CD4-positive, alpha-beta T cell (primary cell): ENCODE measurements at regions not wholly inside any gene's neighbourhood (a gene's known extent, or its start where the extent isn't known, plus 50 kb on each side); places are given as distances from the start of the nearest gene placed in this dataset.

ENCODE experiments used
- ATAC-seq: fragments of 200-7000 bp; cut with Tn5 transposase; one replicate; pipeline ENCODE4 v1.10.0; 2022; ENCODE audit warnings: mild to moderate bottlenecking; ENCODE audit not compliant: poor library complexity
- CTCF ChIA-PET: fragments of 350-600 bp; sonication (Branson Sonifier 250); formaldehyde crosslinking; loops from one replicate; lab custom pipeline; 2021; ENCODE audit warnings: antibody characterized with exemption, inconsistent platforms; lab: Charles Lee
- POLR2A ChIA-PET: fragments of 350-600 bp; sonication (Branson Sonifier 250); formaldehyde crosslinking; loops from one replicate; lab custom pipeline; 2021; ENCODE audit warnings: antibody characterized with exemption, inconsistent platforms; lab: Charles Lee
- DNase-seq, 14 experiments: peaks; one replicate each; pipeline ENCODE4 v3.0.0-alpha.2; 2013 to 2020; ENCODE audit warnings: mixed read lengths in 2 of 14
- H3K27ac ChIP-seq, 2 donors: one replicate each; pipeline versions ENCODE4 v1.5.1 to v1.7.0; 2013; ENCODE audit warnings: low read length in 2 of 2, low read depth in 1 of 2, mild to moderate bottlenecking in 1 of 2
- H3K27me3 ChIP-seq, 2 experiments: 1 replicate in 1 of 2; 2 replicates in 1 of 2; pipeline versions ENCODE4 v1.6.1 to v1.7.0; 2013; ENCODE audit warnings: low read length in 2 of 2, control low read depth in 1 of 2, mild to moderate bottlenecking in 1 of 2, moderate library complexity in 1 of 2; ENCODE audit not compliant: insufficient read depth in 2 of 2, control insufficient read depth in 1 of 2
- H3K36me3 ChIP-seq: one replicate; pipeline ENCODE4 v1.6.1; 2013; ENCODE audit warnings: low read length, control low read depth; ENCODE audit not compliant: insufficient read depth
- H3K4me1 ChIP-seq: one replicate; pipeline ENCODE4 v1.6.1; 2013; ENCODE audit warnings: low read length, control low read depth; ENCODE audit not compliant: insufficient read depth
- H3K4me3 ChIP-seq: one replicate; pipeline ENCODE4 v1.5.1; 2013; ENCODE audit warnings: mild to moderate bottlenecking, low read length, moderate library complexity
- H3K9me3 ChIP-seq, 2 experiments: 1 replicate in 1 of 2; 2 replicates in 1 of 2; pipeline versions ENCODE4 v1.6.1 to v1.7.0; 2013; ENCODE audit warnings: low read length in 2 of 2, mild to moderate bottlenecking in 2 of 2, control low read depth in 1 of 2, moderate library complexity in 1 of 2; ENCODE audit not compliant: control insufficient read depth in 1 of 2, insufficient read depth in 1 of 2
- H3K27ac Mint-ChIP-seq: one replicate; pipeline ENCODE4 v1.8.0; 2020; ENCODE audit warnings: mixed read lengths
- H3K27me3 Mint-ChIP-seq: one replicate; pipeline ENCODE4 v1.8.0; 2021; ENCODE audit warnings: mixed read lengths
- H3K36me3 Mint-ChIP-seq: one replicate; pipeline ENCODE4 v1.8.0; 2021; ENCODE audit warnings: low read depth, mixed read lengths
- H3K4me1 Mint-ChIP-seq: one replicate; pipeline ENCODE4 v1.8.0; 2021; ENCODE audit warnings: low read depth, mixed read lengths
- H3K4me3 Mint-ChIP-seq: one replicate; pipeline ENCODE4 v1.8.0; 2020; ENCODE audit warnings: mild to moderate bottlenecking, mixed read lengths
- H3K9me3 Mint-ChIP-seq: one replicate; pipeline ENCODE4 v1.8.0; 2020; ENCODE audit warnings: mixed read lengths
- CTCF ChIP-seq: fragments of 200-600 bp; IDR thresholded peaks from one replicate; pipeline ENCODE4 v1.8.0; 2022; ENCODE audit warnings: antibody characterized with exemption, mild to moderate bottlenecking
- intact Hi-C, 2 experiments: fragments of 100-400 bp; cut with DNase I in 1 of 2; cut with micrococcal nuclease in 1 of 2; formaldehyde crosslinking; loops; one replicate each; pipeline versions ENCODE4 v1.15.1 to v1.9.0; 2023 to 2025; cut with DNase I, micrococcal nuclease

- H3K36me3 Mint-ChIP-seq: no peaks in the 10 kb centered on the region
- H3K27ac ChIP-seq: no peak overlapping the region
- no peaks in the 10 kb centered on the region for H3K4me1 Mint-ChIP-seq
- DNase-seq: no peak
- no peak overlapping the region for H3K4me3 Mint-ChIP-seq
- H3K27me3 ChIP-seq: peaks cover 0 to 11% of the 10 kb centered on the region in 2 experiments
- ChIA-PET CTCF (no interaction called here), POLR2A (no interaction called here)
- intact Hi-C loops: no loop called here
- no peaks in the 10 kb centered on the region for H3K4me1 ChIP-seq
- no peaks in the 10 kb centered on the region for H3K9me3 Mint-ChIP-seq
- TF ChIP-seq CTCF: no peak
- ATAC-seq: no peak
- no peaks in the 10 kb centered on the region for H3K36me3 ChIP-seq
- H3K9me3 ChIP-seq: no peaks in the 10 kb centered on the region
- H3K27ac Mint-ChIP-seq: no peak overlapping the region
- H3K27me3 Mint-ChIP-seq: peaks cover 46% of the 10 kb centered on the region
- H3K4me3 ChIP-seq: no peak overlapping the region
Measured at GRCh38 chr21:35699361-35699760, 361.0 kb downstream of the SETD4 start.

- H3K27me3 Mint-ChIP-seq: peaks cover 28% of the 10 kb centered on the region
- H3K36me3 Mint-ChIP-seq: no peaks in the 10 kb centered on the region
- Histone ChIP-seq H3K36me3 (no peaks in the 10 kb centered on the region), H3K27me3 (peaks cover 7 to 13% of the 10 kb centered on the region in 2 experiments), H3K9me3 (no peaks in the 10 kb centered on the region), H3K4me3 (no peak overlapping the region), H3K27ac (no peak overlapping the region), H3K4me1 (no peaks in the 10 kb centered on the region)
- peak in 5 of 14 experiments; percentile 4 to 17 (median 5) for DNase-seq
- H3K4me1 Mint-ChIP-seq: no peaks in the 10 kb centered on the region
- no peak for ATAC-seq
- intact Hi-C loops: no loop called here
- POLR2A ChIA-PET: no interaction called here
- H3K9me3 Mint-ChIP-seq: no peaks in the 10 kb centered on the region
- no peak overlapping the region for H3K4me3 Mint-ChIP-seq
- H3K27ac Mint-ChIP-seq: no peak overlapping the region
- TF ChIP-seq CTCF: no peak
- CTCF ChIA-PET: no interaction called here
Measured at GRCh38 chr21:35697321-35697808, 363.0 kb downstream of the SETD4 start.

- Histone ChIP-seq H3K4me3 (no peak overlapping the region), H3K4me1 (no peaks in the 10 kb centered on the region), H3K27ac (no peak overlapping the region), H3K27me3 (peaks cover 7 to 13% of the 10 kb centered on the region in 2 experiments), H3K9me3 (no peaks in the 10 kb centered on the region), H3K36me3 (no peaks in the 10 kb centered on the region)
- POLR2A ChIA-PET: no interaction called here
- ATAC-seq (no peak), DNase-seq (no peak)
- CTCF ChIA-PET: no interaction called here
- Mint-ChIP-seq H3K36me3 (no peaks in the 10 kb centered on the region), H3K4me3 (no peak overlapping the region), H3K9me3 (no peaks in the 10 kb centered on the region), H3K27ac (no peak overlapping the region), H3K4me1 (no peaks in the 10 kb centered on the region), H3K27me3 (peaks cover 35% of the 10 kb centered on the region)
- no peak for TF ChIP-seq CTCF
- intact Hi-C loops: no loop called here
Measured at GRCh38 chr21:35696644-35697043, 363.7 kb downstream of the SETD4 start.
